Esophagus (tissue), 2 donors: ENCODE measurements at regions not wholly inside any gene's neighbourhood (a gene's known extent, or its start where the extent isn't known, plus 50 kb on each side); places are given as distances from the start of the nearest gene placed in this dataset.
"Not testable (repeated sequence)": the region's sequence is repeated elsewhere in the genome, so short reads cannot be mapped to it uniquely, and the experiment has no call there.

Experiments used
- H3K27ac ChIP-seq, 2 donors: one replicate each; pipeline ENCODE4 v1.5.1; 2013; ENCODE audit warnings: low read depth in 2 of 2, mild to moderate bottlenecking in 2 of 2, inconsistent platforms in 1 of 2, low read length in 1 of 2, moderate library complexity in 1 of 2
- H3K27me3 ChIP-seq, 2 donors: one replicate each; pipeline ENCODE4 v1.6.1; 2013; ENCODE audit warnings: low read length in 2 of 2, control low read depth in 1 of 2, mild to moderate bottlenecking in 1 of 2; ENCODE audit not compliant: insufficient read depth in 2 of 2, control insufficient read depth in 1 of 2
- H3K36me3 ChIP-seq, 2 donors: one replicate each; pipeline ENCODE4 v1.6.1; 2013; ENCODE audit warnings: low read length in 1 of 2; ENCODE audit not compliant: control insufficient read depth in 2 of 2, insufficient read depth in 2 of 2
- H3K4me1 ChIP-seq, 2 donors: one replicate each; pipeline ENCODE4 v1.6.1; 2013; ENCODE audit warnings: low read length in 1 of 2; ENCODE audit not compliant: control insufficient read depth in 2 of 2, insufficient read depth in 2 of 2
- H3K4me3 ChIP-seq, 2 donors: one replicate each; pipeline ENCODE4 v1.5.1; 2013; ENCODE audit warnings: low read length in 2 of 2, mild to moderate bottlenecking in 2 of 2, low read depth in 1 of 2, moderate library complexity in 1 of 2
- H3K9me3 ChIP-seq, 2 donors: one replicate each; pipeline ENCODE4 v1.6.1; 2013; ENCODE audit warnings: mild to moderate bottlenecking in 2 of 2, low read depth in 1 of 2, low read length in 1 of 2, moderate library complexity in 1 of 2; ENCODE audit not compliant: control insufficient read depth in 2 of 2, insufficient read depth in 1 of 2
- WGBS, 2 donors: extraction: QIAGEN DNeasy Blood & Tissue Kit; methylation state at CpG; one replicate each; pipeline ENCODE4 v1.1.7; 2013; 5-methylcytosine and 5-hydroxymethylcytosine counted together
- donor health status: healthy with polysubstance abuse.
- donor health status: Bipolar disorder and iron deficiency.

GRCh38 chr10:11668847-11669610 lies 57.6 kb upstream of the USP6NL start:
- Histone ChIP-seq H3K27ac (no peak overlapping the region), H3K36me3 (no peaks in the 10 kb centered on the region), H3K27me3 (no peaks in the 10 kb centered on the region), H3K4me1 (peaks cover 2 to 7% of the 10 kb centered on the region in 2 donors), H3K4me3 (no peak overlapping the region), H3K9me3 (no peaks in the 10 kb centered on the region)
- 82 to 84% methylated on average over 9 of the region's 9 CpGs for WGBS, 2 donors

- Histone ChIP-seq H3K27ac (no peak overlapping the region), H3K4me1 (peaks cover 0 to 7% of the 10 kb centered on the region in 2 donors), H3K27me3 (no peaks in the 10 kb centered on the region), H3K9me3 (no peaks in the 10 kb centered on the region), H3K36me3 (no peaks in the 10 kb centered on the region), H3K4me3 (no peak overlapping the region)
- 77 to 81% methylated on average over 4 of the region's 4 CpGs for WGBS, 2 donors
These were observed 56.3 kb upstream of the USP6NL start for GRCh38 chr10:11667756-11668155.

DNA sequence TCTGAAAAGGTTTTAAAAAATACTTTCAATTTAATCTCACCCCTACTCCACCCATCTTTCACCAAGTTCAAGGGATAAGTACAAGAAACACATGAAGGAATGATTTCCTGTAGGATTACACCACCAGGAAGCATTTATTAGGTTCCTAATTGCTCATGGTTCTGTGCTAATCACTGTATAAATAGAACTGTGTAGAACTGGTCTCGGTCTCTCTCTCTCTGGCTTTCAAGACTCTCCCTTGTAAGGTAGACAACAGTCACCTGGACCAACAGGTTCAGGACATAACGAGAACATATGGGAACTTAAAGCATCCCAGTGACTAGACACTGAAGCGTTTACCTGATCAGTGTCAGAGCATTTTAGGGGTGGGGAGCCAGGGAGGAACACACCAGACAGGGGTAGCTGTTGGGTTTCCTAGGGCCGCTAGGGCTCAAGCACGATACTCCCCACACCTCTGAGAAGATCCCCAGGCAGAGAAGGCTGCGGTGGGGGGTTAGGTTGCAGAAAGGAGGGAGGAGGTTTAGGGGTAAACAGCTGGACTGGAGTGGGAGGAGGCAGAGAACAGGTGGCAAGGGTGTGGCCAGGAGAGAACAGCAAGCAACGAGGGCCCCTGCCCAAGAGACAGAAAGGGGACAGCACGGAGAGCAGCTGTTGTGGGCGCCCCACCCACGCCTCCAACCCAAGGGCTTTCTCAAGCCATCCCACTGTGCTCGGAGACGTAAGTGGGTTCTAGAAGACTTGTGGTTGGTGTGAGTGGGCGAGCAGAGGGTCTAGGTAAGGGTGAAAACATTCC lies 52.5 kb upstream of the USP6NL start:
- peaks cover 0 to 7% of the 10 kb centered on the region in 2 donors for H3K4me1 ChIP-seq
- H3K4me3 ChIP-seq: no peak overlapping the region
- H3K9me3 ChIP-seq: no peaks in the 10 kb centered on the region
- H3K27ac ChIP-seq: peak overlapping the region; percentile 89 to 94
- H3K36me3 ChIP-seq: no peaks in the 10 kb centered on the region
- no peaks in the 10 kb centered on the region for H3K27me3 ChIP-seq
- WGBS, 2 donors: 83% methylated on average over 13 of the region's 13 CpGs

- not testable (repeated sequence) for H3K4me1 ChIP-seq, H3K9me3 ChIP-seq, H3K36me3 ChIP-seq, H3K4me3 ChIP-seq, H3K27me3 ChIP-seq
- peak overlapping the region; percentile 51 to 87 for H3K27ac ChIP-seq
- WGBS, 2 donors: 89 to 96% methylated on average over 5 of the region's 5 CpGs
These were observed 51.7 kb upstream of the USP6NL start for GRCh38 chr10:11663126-11663515.

DNA sequence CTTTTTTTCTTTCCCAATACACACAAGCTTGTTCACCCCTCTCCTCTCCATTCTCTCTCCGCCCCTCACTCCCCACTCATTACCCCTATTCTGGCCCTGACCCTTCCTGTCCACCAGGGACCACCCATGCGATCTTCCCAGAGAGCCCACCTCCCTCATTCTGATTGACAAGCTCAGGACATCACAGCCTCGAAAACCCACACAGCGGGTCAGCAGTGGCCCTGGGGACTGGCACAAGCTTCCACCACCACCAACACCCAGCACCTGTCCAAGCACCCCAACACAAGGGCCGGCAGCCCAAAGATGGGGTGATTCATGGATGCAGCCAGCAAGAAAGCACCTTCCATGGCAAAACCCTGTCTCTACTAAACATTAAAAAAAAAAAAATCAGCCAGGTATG lies 50.0 kb upstream of the USP6NL start:
- Histone ChIP-seq H3K27me3 (no peaks in the 10 kb centered on the region), H3K36me3 (no peaks in the 10 kb centered on the region), H3K4me1 (peaks cover 0 to 7% of the 10 kb centered on the region in 2 donors), H3K9me3 (no peaks in the 10 kb centered on the region), H3K27ac (no peak overlapping the region), H3K4me3 (no peak overlapping the region)
- WGBS, 2 donors: 89 to 93% methylated on average over 5 of the region's 5 CpGs
